Hippocampal formation (tissue), 2 donors: ENCODE measurements at regions not wholly inside any gene's neighbourhood (a gene's known extent, or its start where the extent isn't known, plus 50 kb on each side); places are given as distances from the start of the nearest gene placed in this dataset.

Experiments used
- DNase-seq, 2 donors: peaks; one replicate each; lab custom pipeline; 2025; lab: John Stamatoyannopoulos, UW

- no peak for DNase-seq
Measured at GRCh38 chr14:98369344-98369743, 902.7 kb downstream of the BCL11B start.

GRCh38 chr14:98370352-98370751, 901.6 kb downstream of the BCL11B start:
- DNase-seq = no peak

DNA sequence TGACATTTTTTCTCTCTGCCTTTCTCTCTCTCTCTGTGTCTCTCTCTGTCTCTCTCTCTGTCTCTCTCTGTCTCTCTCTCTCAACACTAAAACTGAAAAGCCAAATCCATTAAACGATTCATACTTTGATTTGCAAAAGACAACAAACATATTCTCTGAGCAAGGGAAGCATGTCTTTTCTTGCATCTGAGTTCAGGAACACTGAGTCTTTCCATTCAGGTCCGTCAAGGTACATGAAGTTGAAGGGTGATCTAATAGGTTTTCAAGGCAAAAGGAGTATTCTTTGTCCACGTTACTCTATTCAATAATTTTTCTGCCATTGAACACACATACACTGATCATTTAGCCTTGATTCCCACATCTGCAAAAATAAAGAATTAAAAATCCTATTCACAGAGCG, 900.9 kb downstream of the BCL11B start:
- DNase-seq = no peak

- no peak for DNase-seq
Measured at GRCh38 chr14:98374136-98374535, 897.9 kb downstream of the BCL11B start.

DNA sequence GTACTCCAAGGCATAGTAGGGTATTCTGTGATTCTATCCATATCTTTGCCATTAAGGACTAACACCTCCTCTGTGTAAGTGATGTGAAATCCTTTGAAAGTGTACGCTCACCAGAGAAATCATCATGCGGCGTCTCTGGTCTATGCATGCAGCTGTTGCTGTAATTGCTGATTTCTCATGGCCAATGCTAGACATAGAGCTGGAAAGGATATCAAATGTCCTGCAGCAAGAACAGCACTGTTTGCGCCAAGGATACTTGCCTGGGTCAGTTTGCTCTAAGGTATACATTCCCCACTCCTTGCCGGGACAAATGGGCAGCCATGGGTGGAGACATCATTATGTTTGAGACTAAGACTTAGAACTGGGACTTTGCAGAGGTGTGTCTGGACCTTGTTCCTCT, 896.4 kb downstream of the BCL11B start:
- DNase-seq = no peak

DNA sequence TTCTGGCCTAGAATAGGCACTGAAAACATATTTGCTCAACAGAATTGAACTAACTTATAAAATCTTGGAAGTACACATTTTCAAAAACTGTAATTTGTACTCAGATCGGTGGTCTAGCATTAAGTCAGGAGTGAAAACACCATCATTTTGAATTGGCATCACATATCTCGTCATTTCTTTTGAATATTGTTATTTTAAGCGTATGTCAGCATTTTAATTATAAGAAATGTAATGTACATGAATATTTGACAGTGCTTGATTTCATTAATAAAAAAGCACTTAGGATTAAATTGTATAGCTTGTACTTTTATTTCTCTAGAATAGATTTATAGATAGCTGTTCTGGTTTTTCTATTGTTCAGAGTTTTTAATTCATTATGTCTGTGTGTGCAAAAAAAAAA, 892.2 kb downstream of the BCL11B start:
- DNase-seq = no peak

GRCh38 chr14:98382662-98383061, 889.3 kb downstream of the BCL11B start:
- no peak for DNase-seq

GRCh38 chr14:98385851-98386250, 886.1 kb downstream of the BCL11B start:
- DNase-seq = no peak

- no peak for DNase-seq
Measured at GRCh38 chr14:98391061-98391460, 880.9 kb downstream of the BCL11B start.

DNA sequence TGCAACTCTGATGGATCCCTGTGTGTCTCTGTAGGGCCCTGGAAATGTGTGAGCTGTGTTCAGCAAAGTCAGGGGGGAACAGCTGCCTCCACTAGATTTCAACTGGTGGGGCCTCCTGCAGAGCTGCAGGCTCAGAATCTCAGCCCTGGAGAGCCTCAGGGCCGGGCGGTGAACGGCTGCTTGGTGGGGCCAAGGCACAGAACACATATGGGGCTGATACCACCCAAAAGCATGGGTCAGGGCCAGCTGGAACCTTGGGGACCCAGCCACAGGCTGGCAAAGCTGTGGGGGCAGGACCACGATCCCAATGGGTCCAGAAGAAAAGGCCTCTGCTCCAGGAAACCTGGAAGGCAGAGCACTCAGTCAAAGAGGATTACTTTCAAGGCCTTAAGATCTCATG, 878.5 kb downstream of the BCL11B start:
- DNase-seq = no peak

- DNase-seq = no peak
Measured at GRCh38 chr14:98404811-98405210, 867.2 kb downstream of the BCL11B start.

DNA sequence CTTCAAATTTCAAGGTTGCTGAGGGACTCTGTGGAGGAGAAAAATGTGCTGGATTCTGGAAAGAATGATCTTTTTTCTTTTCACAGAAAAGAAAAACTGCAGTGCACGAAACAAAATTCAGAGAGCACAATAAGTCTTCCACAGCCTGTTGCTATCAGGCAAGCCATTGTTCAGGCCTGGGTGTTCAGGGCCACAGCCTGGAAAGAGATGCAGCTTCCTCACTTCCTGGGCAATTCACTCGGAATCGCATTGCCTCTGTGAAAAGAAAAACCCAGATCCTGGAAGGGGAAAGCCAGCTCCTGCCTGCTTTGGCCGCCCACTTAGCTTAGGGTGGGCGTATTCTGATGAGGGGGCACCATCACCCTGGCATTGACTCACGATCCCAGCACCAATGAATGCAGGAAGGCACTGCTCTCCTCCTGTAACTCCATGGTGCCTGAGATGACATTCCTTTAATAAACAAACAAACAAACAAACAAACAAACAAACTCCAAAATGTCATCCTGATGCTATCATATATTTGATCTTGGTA, 863.9 kb downstream of the BCL11B start:
- no peak for DNase-seq

GRCh38 chr14:98408713-98409112, 863.3 kb downstream of the BCL11B start:
- DNase-seq = no peak

GRCh38 chr14:98411154-98411553, 860.8 kb downstream of the BCL11B start:
- no peak for DNase-seq

GRCh38 chr14:98412431-98412830, 859.6 kb downstream of the BCL11B start:
- no peak for DNase-seq

DNA sequence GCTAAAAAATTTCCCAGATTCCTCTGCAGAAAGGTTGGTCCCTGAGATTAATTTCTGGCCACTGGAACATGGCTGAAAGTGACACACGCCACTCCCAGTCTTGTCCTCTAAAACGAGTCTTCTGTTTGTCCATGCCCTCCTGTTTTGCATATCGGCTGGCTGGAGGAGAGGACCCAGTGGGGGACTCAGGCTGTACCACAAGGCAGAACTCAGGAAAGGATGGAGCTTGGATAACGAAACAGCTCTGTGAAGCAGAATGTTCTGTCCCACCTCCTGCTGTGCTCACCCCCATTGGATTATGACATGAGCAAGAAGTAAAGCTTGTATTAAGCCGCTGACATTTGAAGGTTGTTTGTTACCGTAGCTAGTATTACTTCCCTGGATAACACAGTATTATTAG, 856.2 kb downstream of the BCL11B start:
- no peak for DNase-seq

DNA sequence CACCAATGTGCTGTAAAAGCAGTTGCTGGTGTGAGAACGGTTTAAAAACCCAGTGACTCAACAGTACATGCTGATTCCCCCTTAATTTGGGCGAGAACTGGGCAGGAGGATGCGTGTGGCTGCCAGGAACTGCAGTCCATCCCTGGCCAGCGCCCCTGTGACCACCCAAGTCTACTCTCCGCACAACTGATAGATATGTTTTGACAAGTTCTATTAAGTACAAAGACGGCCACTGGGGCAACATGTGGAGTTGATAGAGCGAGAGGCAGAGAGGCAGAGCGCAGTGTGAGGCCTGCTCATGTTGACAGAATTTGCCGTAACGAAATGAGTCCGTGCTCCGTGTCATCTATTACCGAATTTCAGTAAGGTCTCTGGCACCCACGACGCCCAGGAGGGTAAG, 855.0 kb downstream of the BCL11B start:
- no peak for DNase-seq

DNA sequence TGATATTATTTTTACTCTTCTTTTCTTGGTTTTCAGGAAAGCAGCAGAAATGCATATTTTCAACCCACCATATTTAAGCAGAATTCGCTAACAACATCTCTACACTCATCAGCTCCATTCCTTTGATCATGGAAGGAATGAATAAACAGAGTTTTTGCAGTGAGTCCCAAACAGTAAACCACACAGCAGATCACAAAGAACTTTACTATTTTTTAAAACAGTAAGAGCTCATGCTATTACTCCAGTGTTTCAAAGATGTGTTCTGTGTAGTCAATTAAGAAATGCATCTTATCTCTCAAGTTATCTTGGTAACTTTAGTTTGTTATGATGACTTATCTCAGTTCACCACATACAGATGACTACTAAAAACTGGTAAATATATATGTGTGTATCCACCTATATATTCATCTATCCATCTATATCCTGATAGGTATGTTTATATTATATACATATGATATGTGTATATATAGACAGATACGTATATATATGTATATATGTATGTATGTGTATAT, 843.5 kb downstream of the BCL11B start:
- DNase-seq = no peak

GRCh38 chr14:98433436-98433835, 838.6 kb downstream of the BCL11B start:
- DNase-seq = no peak

GRCh38 chr14:98437113-98437512, 834.9 kb downstream of the BCL11B start:
- no peak for DNase-seq

- DNase-seq = no peak
Measured at GRCh38 chr14:98444077-98444476, 827.9 kb downstream of the BCL11B start.

DNA sequence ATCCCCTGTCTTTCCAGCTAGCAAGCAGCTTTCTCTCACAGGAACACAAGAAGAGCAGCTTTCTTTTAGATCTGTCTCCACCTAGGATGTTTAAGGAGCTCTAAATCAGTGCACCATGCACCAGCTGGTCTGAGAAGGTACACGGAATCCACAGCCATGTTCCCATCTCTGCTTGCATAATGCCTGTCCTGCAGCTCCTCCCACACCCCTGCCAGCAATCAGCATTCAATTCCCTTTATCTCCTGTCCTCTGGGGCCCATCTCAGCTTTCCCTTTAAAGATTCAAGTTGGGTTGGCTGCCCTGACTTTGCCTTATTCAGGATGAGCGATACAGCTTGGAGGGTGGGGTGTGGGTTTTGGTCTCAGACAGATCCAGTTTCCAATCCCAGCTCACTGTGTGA, 826.3 kb downstream of the BCL11B start:
- no peak for DNase-seq

GRCh38 chr14:98446508-98446907, 825.5 kb downstream of the BCL11B start:
- no peak for DNase-seq

DNA sequence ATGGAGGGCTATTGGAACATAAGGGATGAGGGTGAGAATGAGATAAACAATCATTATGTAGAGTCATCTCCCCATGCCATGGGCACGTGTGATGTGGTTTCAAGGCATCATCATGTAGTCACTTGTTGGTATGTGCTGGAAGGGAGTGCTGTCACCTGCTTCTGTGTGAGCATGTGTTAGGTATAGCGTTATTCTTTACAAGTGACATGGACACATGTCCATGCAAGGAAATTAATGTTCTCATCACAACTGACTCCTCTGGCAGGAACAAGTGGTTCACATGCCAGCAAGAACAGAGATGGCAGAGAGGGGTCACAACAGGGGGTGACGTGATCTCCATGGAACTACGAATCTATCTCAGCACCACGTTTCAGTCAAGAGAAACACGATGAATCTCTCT, 815.8 kb downstream of the BCL11B start:
- no peak for DNase-seq

DNA sequence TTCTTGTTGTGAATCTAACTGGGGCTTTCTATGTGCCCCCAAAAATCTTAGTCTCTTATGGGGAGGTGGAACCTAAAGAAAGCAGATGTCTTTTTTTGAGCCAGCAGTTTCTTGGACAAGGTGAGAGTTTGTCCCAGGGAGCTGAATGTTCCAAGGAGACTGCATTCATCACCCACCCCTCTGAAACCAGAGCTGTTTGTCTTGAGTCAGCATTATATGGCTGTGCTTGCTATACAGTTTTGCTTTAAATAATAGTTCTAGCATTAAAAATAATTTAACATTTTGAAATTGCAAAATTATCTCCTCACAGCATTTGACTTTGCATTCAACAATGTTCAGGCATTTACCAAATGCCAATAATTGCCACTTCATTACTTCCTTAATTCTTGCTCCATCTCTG, 813.3 kb downstream of the BCL11B start:
- no peak for DNase-seq
